ENCODE measurements at regions not wholly inside any gene's neighbourhood (a gene's known extent, or its start where the extent isn't known, plus 50 kb on each side); places are given as distances from the start of the nearest gene placed in this dataset.

GRCh38 chr10:132996603-132997343, 54.4 kb upstream of the CFAP46 start:
- Histone ChIP-seq H3K27ac (ENCODE audit: low read depth, low read length, poor library complexity, severe bottlenecking) (no peak overlapping the region), H3K4me3 (ENCODE audit: low read depth, low read length, poor library complexity, severe bottlenecking) (no peak overlapping the region), H3K9me3 (ENCODE audit: low read depth, low read length, poor library complexity, severe bottlenecking) (no peaks in the 10 kb centered on the region), H3K36me3 (ENCODE audit: insufficient read depth, low read length, poor library complexity, severe bottlenecking) (no peaks in the 10 kb centered on the region), H3K4me1 (ENCODE audit: insufficient read depth, low read length, poor library complexity, severe bottlenecking) (no peaks in the 10 kb centered on the region), H3K27me3 (replicated peaks; ENCODE audit: insufficient read depth, low read depth, low read length, poor library complexity) (peaks cover 6% of the 10 kb centered on the region)
- POLR2A ChIA-PET (ENCODE audit: low non-redundant PET) = no interaction called here
- intact Hi-C loops (cut with micrococcal nuclease; ENCODE audit: unreplicated experiment) = no loop called here
- no TSS peak for BruUV-seq (replicated peaks)
- DNase-seq (ENCODE audit: low spot score) = no peak
- no peak for TF ChIP-seq CTCF (conservative IDR thresholded peaks at IDR 0.05; ENCODE audit: low read depth, low read length)
- TF ChIP-seq EZH2 (IDR thresholded peaks at IDR 0.05; ENCODE audit: borderline replicate concordance, low read depth, low read length, poor library complexity, severe bottlenecking) = no peak
- CTCF ChIA-PET = no interaction called here

DNA sequence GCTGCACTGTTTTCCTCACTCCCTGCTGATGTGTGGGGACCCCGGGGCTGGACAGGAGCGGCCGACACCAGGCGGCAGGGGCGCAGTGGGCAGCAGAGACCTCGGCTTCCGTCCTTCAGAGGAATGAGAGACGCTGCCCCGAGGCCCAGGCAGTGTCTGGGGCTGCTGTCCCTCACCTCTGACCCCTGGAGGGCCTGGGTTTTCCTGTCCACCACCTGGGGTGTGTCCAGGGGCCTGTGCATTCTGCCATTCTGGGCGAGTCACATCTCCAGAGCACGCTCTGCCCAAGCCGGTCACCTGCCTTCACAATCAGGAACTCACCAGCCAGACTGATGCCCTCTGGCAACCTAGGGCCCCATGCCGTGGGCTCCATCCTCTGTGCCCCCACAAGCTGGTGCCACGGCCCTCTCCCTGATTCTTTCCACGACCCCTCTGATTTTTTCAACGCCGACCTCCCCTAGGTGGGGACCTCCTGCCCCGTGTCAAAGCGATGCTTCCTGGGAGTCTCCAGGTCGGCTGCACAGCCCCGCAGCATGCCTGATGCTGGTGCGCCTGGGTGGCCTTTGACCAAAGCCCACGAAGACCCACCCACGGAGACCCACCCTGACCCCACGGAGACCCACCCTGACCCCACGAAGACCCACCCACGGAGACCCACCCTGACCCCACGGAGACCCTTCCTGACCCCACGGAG, 53.7 kb upstream of the CFAP46 start:
- H3K36me3 ChIP-seq (ENCODE audit: insufficient read depth, low read length, poor library complexity, severe bottlenecking) = no peaks in the 10 kb centered on the region
- no peaks in the 10 kb centered on the region for H3K27me3 ChIP-seq (replicated peaks; ENCODE audit: insufficient read depth, low read depth, low read length, poor library complexity)
- H3K27ac ChIP-seq (ENCODE audit: low read depth, low read length, poor library complexity, severe bottlenecking) = no peak overlapping the region
- ChIA-PET POLR2A (ENCODE audit: low non-redundant PET) (no interaction called here), CTCF (no interaction called here)
- H3K9me3 ChIP-seq (ENCODE audit: low read depth, low read length, poor library complexity, severe bottlenecking) = no peaks in the 10 kb centered on the region
- intact Hi-C loops (cut with micrococcal nuclease; ENCODE audit: unreplicated experiment) = no loop called here
- no TSS peak for BruUV-seq (replicated peaks)
- no peak overlapping the region for H3K4me3 ChIP-seq (ENCODE audit: low read depth, low read length, poor library complexity, severe bottlenecking)
- DNase-seq (ENCODE audit: low spot score) = no peak
- no peak for TF ChIP-seq CTCF (conservative IDR thresholded peaks at IDR 0.05; ENCODE audit: low read depth, low read length)
- no peaks in the 10 kb centered on the region for H3K4me1 ChIP-seq (ENCODE audit: insufficient read depth, low read length, poor library complexity, severe bottlenecking)

- H3K4me1 ChIP-seq (ENCODE audit: insufficient read depth, low read length, poor library complexity, severe bottlenecking) = no peaks in the 10 kb centered on the region
- DNase-seq (ENCODE audit: low spot score) = no peak
- ChIA-PET POLR2A (ENCODE audit: low non-redundant PET) (interaction anchor here (0.6 kb wide), 1 partner anchor 49 kb away, joined by 3 read pairs; no protein-coding TSS in a partner anchor), CTCF (no interaction called here)
- no TSS peak for BruUV-seq (replicated peaks)
- no peaks in the 10 kb centered on the region for H3K36me3 ChIP-seq (ENCODE audit: insufficient read depth, low read length, poor library complexity, severe bottlenecking)
- no peak overlapping the region for H3K4me3 ChIP-seq (ENCODE audit: low read depth, low read length, poor library complexity, severe bottlenecking)
- H3K9me3 ChIP-seq (ENCODE audit: low read depth, low read length, poor library complexity, severe bottlenecking) = no peaks in the 10 kb centered on the region
- intact Hi-C loops (cut with micrococcal nuclease; ENCODE audit: unreplicated experiment) = no loop called here
- no peaks in the 10 kb centered on the region for H3K27me3 ChIP-seq (replicated peaks; ENCODE audit: insufficient read depth, low read depth, low read length, poor library complexity)
- H3K27ac ChIP-seq (ENCODE audit: low read depth, low read length, poor library complexity, severe bottlenecking) = no peak overlapping the region
- TF ChIP-seq EZH2 (IDR thresholded peaks at IDR 0.05; ENCODE audit: borderline replicate concordance, low read depth, low read length, poor library complexity, severe bottlenecking) = no peak
- no peak for TF ChIP-seq CTCF (conservative IDR thresholded peaks at IDR 0.05; ENCODE audit: low read depth, low read length)
These were observed 52.4 kb upstream of the CFAP46 start for GRCh38 chr10:132994811-132995210.
